HG02759 (cell line): ENCODE measurements at regions not wholly inside any gene's neighbourhood (a gene's known extent, or its start where the extent isn't known, plus 50 kb on each side); places are given as distances from the start of the nearest gene placed in this dataset.

ENCODE experiments used
- ATAC-seq: cut with Tn5 transposase; IDR thresholded peaks from one replicate; pipeline ENCODE4 v1.9.1; 2021; ENCODE audit warnings: mild to moderate bottlenecking, moderate library complexity; ENCODE audit not compliant: unreplicated experiment

- ATAC-seq = no peak
Observed at GRCh38 chr10:108469940-108470339, 1305.4 kb upstream of the SORCS1 start.

- ATAC-seq = no peak
Observed at GRCh38 chr10:108465871-108466641, 1301.5 kb upstream of the SORCS1 start.

- ATAC-seq = no peak
Observed at GRCh38 chr10:108462005-108462404, 1297.5 kb upstream of the SORCS1 start.

GRCh38 chr10:108454793-108455192, 1290.3 kb upstream of the SORCS1 start:
- no peak for ATAC-seq

- no peak for ATAC-seq
Observed at GRCh38 chr10:108454224-108454623, 1289.7 kb upstream of the SORCS1 start.

- no peak for ATAC-seq
Observed at GRCh38 chr10:108453166-108453565, 1288.7 kb upstream of the SORCS1 start.

GRCh38 chr10:108452533-108452932, 1288.0 kb upstream of the SORCS1 start:
- ATAC-seq = no peak

- ATAC-seq = no peak
Observed at GRCh38 chr10:108450280-108450679, 1285.8 kb upstream of the SORCS1 start.

GRCh38 chr10:108445746-108446145, 1281.2 kb upstream of the SORCS1 start:
- ATAC-seq = no peak

GRCh38 chr10:108443636-108444035, 1279.1 kb upstream of the SORCS1 start:
- ATAC-seq = peak; percentile 90

- ATAC-seq = no peak
Observed at GRCh38 chr10:108439397-108439796, 1274.9 kb upstream of the SORCS1 start.

GRCh38 chr10:108436096-108436495, 1271.6 kb upstream of the SORCS1 start:
- ATAC-seq = no peak

- no peak for ATAC-seq
Observed at GRCh38 chr10:108434559-108435252, 1270.2 kb upstream of the SORCS1 start.

- ATAC-seq = no peak
Observed at GRCh38 chr10:108427146-108427545, 1262.6 kb upstream of the SORCS1 start.

- no peak for ATAC-seq
Observed at GRCh38 chr10:108425283-108425964, 1260.9 kb upstream of the SORCS1 start.

GRCh38 chr10:108424656-108425055, 1260.2 kb upstream of the SORCS1 start:
- ATAC-seq = no peak

- ATAC-seq = no peak
Observed at GRCh38 chr10:108422286-108422685, 1257.8 kb upstream of the SORCS1 start.

- ATAC-seq = no peak
Observed at GRCh38 chr10:108421266-108421665, 1256.8 kb upstream of the SORCS1 start.

GRCh38 chr10:108413954-108414353, 1249.4 kb upstream of the SORCS1 start:
- no peak for ATAC-seq

GRCh38 chr10:108412323-108412722, 1247.8 kb upstream of the SORCS1 start:
- ATAC-seq = no peak

GRCh38 chr10:108411894-108412293, 1247.4 kb upstream of the SORCS1 start:
- no peak for ATAC-seq

- ATAC-seq = no peak
Observed at GRCh38 chr10:108411206-108411605, 1246.7 kb upstream of the SORCS1 start.
